GM12891 (cell line): ENCODE measurements at regions not wholly inside any gene's neighbourhood (a gene's known extent, or its start where the extent isn't known, plus 50 kb on each side); places are given as distances from the start of the nearest gene placed in this dataset.

Experiments used
- DNase-seq: peaks from one replicate; pipeline ENCODE4 v3.0.0; 2011; ENCODE audit warnings: low spot score; ENCODE audit not compliant: insufficient read length
- FAIRE-seq: peaks from 2 replicates; lab custom pipeline; 2011; peaks lifted over from hg19 to GRCh38; lab: Jason Lieb, UNC
- PAX5 ChIP-seq: IDR thresholded peaks from 2 replicates; pipeline ENCODE4 v1.6.1; 2011; ENCODE audit warnings: low read length, moderate library complexity, mild to moderate bottlenecking; ENCODE audit not compliant: insufficient read depth, severe bottlenecking
- POLR2A ChIP-seq: IDR thresholded peaks from 2 replicates; pipeline ENCODE4 v1.6.1; 2011; ENCODE audit warnings: low read depth, low read length, control low read depth
- POLR2AphosphoS5 ChIP-seq: IDR thresholded peaks from 2 replicates; pipeline ENCODE4 v1.6.1; 2011; ENCODE audit warnings: low read depth, low read length, control low read depth
- POU2F2 ChIP-seq: IDR thresholded peaks from 2 replicates; pipeline ENCODE4 v1.6.1; 2011; ENCODE audit warnings: low read depth, mild to moderate bottlenecking, control low read depth, low read length, moderate library complexity
- SPI1 ChIP-seq: IDR thresholded peaks from 2 replicates; pipeline ENCODE4 v1.6.1; 2011; ENCODE audit warnings: low read depth, low read length, control low read depth
- TAF1 ChIP-seq: IDR thresholded peaks from 2 replicates; pipeline ENCODE4 v1.6.1; 2011; ENCODE audit warnings: low read depth, low read length, control low read depth

GRCh38 chr4:79048878-79049277, 109.6 kb upstream of the PAQR3 start:
- no peak for DNase-seq
- TF ChIP-seq SPI1 (no peak), POLR2AphosphoS5 (no peak), POLR2A (no peak), POU2F2 (no peak), PAX5 (no peak), TAF1 (no peak)
- no peak for FAIRE-seq

- DNase-seq (no peak), FAIRE-seq (no peak)
- TF ChIP-seq POLR2AphosphoS5 (no peak), POLR2A (no peak), PAX5 (no peak), POU2F2 (no peak), TAF1 (no peak)
These were observed 108.1 kb upstream of the PAQR3 start for GRCh38 chr4:79047316-79047715.

GRCh38 chr4:79046016-79046592, 106.9 kb upstream of the PAQR3 start:
- FAIRE-seq (no peak), DNase-seq (no peak)
- no peak for TF ChIP-seq PAX5

GRCh38 chr4:79044141-79044659, 105.0 kb upstream of the PAQR3 start:
- FAIRE-seq = no peak
- TF ChIP-seq POLR2A (no peak), POLR2AphosphoS5 (no peak), POU2F2 (no peak), TAF1 (no peak), PAX5 (no peak)
- DNase-seq = no peak

GRCh38 chr4:79043138-79043537, 103.9 kb upstream of the PAQR3 start:
- FAIRE-seq = no peak
- TF ChIP-seq TAF1 = no peak
- no peak for TF ChIP-seq POU2F2
- TF ChIP-seq PAX5 = no peak
- no peak for TF ChIP-seq POLR2A
- TF ChIP-seq SPI1 = no peak
- TF ChIP-seq POLR2AphosphoS5 = no peak

GRCh38 chr4:79042079-79042674, 102.9 kb upstream of the PAQR3 start:
- FAIRE-seq = no peak
- DNase-seq = no peak
- TF ChIP-seq PAX5 (no peak), POLR2AphosphoS5 (no peak), POU2F2 (no peak), SPI1 (no peak), POLR2A (no peak), TAF1 (no peak)

More at GRCh38 chr4:79043138-79043537, 103.9 kb upstream of the PAQR3 start:
- DNase-seq = no peak

GRCh38 chr4:79034544-79034943, 95.3 kb upstream of the PAQR3 start:
- no peak for FAIRE-seq
- DNase-seq = no peak
- TF ChIP-seq SPI1 (no peak), PAX5 (no peak), POLR2AphosphoS5 (no peak), TAF1 (no peak), POU2F2 (no peak), POLR2A (no peak)

- TF ChIP-seq TAF1 (no peak), POU2F2 (no peak), POLR2A (no peak), POLR2AphosphoS5 (no peak), SPI1 (no peak)
- no peak for DNase-seq
- FAIRE-seq = no peak
These were observed 91.7 kb upstream of the PAQR3 start for GRCh38 chr4:79030973-79031372.

GRCh38 chr4:79027656-79028055, 88.4 kb upstream of the PAQR3 start:
- no peak for FAIRE-seq
- DNase-seq = no peak
- no peak for TF ChIP-seq PAX5
- no peak for TF ChIP-seq SPI1
- TF ChIP-seq POLR2A = no peak
- TF ChIP-seq TAF1 = no peak
- TF ChIP-seq POU2F2 = no peak
- TF ChIP-seq POLR2AphosphoS5 = no peak

- no peak for DNase-seq
- no peak for TF ChIP-seq POLR2A
- TF ChIP-seq POLR2AphosphoS5 = no peak
- no peak for TF ChIP-seq TAF1
- no peak for TF ChIP-seq POU2F2
- no peak for TF ChIP-seq SPI1
- no peak for TF ChIP-seq PAX5
- no peak for FAIRE-seq
These were observed 85.9 kb upstream of the PAQR3 start for GRCh38 chr4:79025170-79025569.
